HepG2 (cell line): ENCODE measurements at regions not wholly inside any gene's neighbourhood (a gene's known extent, or its start where the extent isn't known, plus 50 kb on each side); places are given as distances from the start of the nearest gene placed in this dataset.
A peak's percentile ranks its signal among the peaks of the same experiment; 100 is the strongest.

ENCODE experiments used
- CBX1 ChIP-seq: IDR thresholded peaks from one replicate; pipeline ENCODE4 v1.6.1; 2016; ENCODE audit warnings: antibody characterized with exemption, low read depth
- CEBPB ChIP-seq: IDR thresholded peaks from 2 replicates; pipeline ENCODE4 v1.6.1; 2011; ENCODE audit warnings: low read depth, low read length, improper control_type of control experiment, borderline replicate concordance
- CREB1 ChIP-seq, 2 experiments: fragments of 450-650 bp in 1 of 2; IDR thresholded peaks; 2 replicates each; pipeline ENCODE4 v1.6.1; 2016 to 2017; ENCODE audit warnings: control low read depth in 1 of 2, mild to moderate bottlenecking in 1 of 2, missing compliant biosample characterization in 1 of 2, missing genetic modification characterization in 1 of 2
- DNMT3B ChIP-seq: conservative IDR thresholded peaks from 2 replicates; pipeline ENCODE4 v1.6.1; 2016; ENCODE audit warnings: missing biosample characterization, control low read depth
- FOXO1 ChIP-seq: sonication (generic); formaldehyde crosslinking; IDR thresholded peaks from 2 replicates; pipeline ENCODE4 v1.4.0; 2020; ENCODE audit warnings: missing genetic modification reagents
- GATAD2A ChIP-seq: IDR thresholded peaks from 2 replicates; pipeline ENCODE4 v1.6.1; 2016
- HMGXB3 ChIP-seq: sonication (generic); formaldehyde crosslinking; IDR thresholded peaks from 2 replicates; pipeline ENCODE4 v1.4.0; 2020; ENCODE audit warnings: missing genetic modification reagents, borderline replicate concordance
- HNRNPLL ChIP-seq: fragments of 200-400 bp; formaldehyde crosslinking; IDR thresholded peaks from 2 replicates; pipeline ENCODE4 v1.6.1; 2017; ENCODE audit warnings: mild to moderate bottlenecking, low read depth, low read length; ENCODE audit not compliant: poor library complexity, severe bottlenecking
- IRF2 ChIP-seq: IDR thresholded peaks from 2 replicates; pipeline ENCODE4 v1.6.1; 2018; ENCODE audit warnings: missing genetic modification reagents, missing compliant biosample characterization
- NR2F6 ChIP-seq, 2 experiments: IDR thresholded peaks; 2 replicates each; pipeline ENCODE4 v1.6.1; 2016; ENCODE audit warnings: antibody characterized with exemption in 1 of 2, mild to moderate bottlenecking in 1 of 2
- RAD21 ChIP-seq: fragments of 450-650 bp; formaldehyde crosslinking; IDR thresholded peaks from 2 replicates; pipeline ENCODE4 v1.5.0; 2020; ENCODE audit warnings: mild to moderate bottlenecking
- SCMH1 ChIP-seq: sonication (generic); formaldehyde crosslinking; IDR thresholded peaks from 2 replicates; pipeline ENCODE4 v1.9.0; 2021; ENCODE audit warnings: missing genetic modification reagents, mild to moderate bottlenecking, borderline replicate concordance
- TEAD2 ChIP-seq: sonication (generic); formaldehyde crosslinking; IDR thresholded peaks from 2 replicates; pipeline ENCODE4 v1.9.0; 2021; ENCODE audit warnings: missing genetic modification reagents
- ZBTB3 ChIP-seq: sonication (generic); formaldehyde crosslinking; IDR thresholded peaks from 2 replicates; pipeline ENCODE4 v1.4.0; 2020; ENCODE audit warnings: low read depth, mild to moderate bottlenecking, moderate library complexity, missing genetic modification reagents, borderline replicate concordance
- ZFP82 ChIP-seq: sonication (generic); formaldehyde crosslinking; IDR thresholded peaks from 2 replicates; pipeline ENCODE4 v1.5.1; 2020; ENCODE audit warnings: mild to moderate bottlenecking, missing genetic modification reagents, borderline replicate concordance
- ZNF17 ChIP-seq: sonication (generic); formaldehyde crosslinking; IDR thresholded peaks from 2 replicates; pipeline ENCODE4 v1.5.0; 2020; ENCODE audit warnings: mild to moderate bottlenecking, missing genetic modification reagents
- ZNF253 ChIP-seq: sonication (generic); formaldehyde crosslinking; IDR thresholded peaks from 2 replicates; pipeline ENCODE4 v1.8.0; 2022; ENCODE audit warnings: mild to moderate bottlenecking, missing genetic modification reagents, borderline replicate concordance
- ZNF326 ChIP-seq: sonication (generic); formaldehyde crosslinking; IDR thresholded peaks from 2 replicates; pipeline ENCODE4 v1.4.0; 2020; ENCODE audit warnings: missing genetic modification reagents, borderline replicate concordance
- ZNF460 ChIP-seq: sonication (generic); formaldehyde crosslinking; IDR thresholded peaks from 2 replicates; pipeline ENCODE4 v1.5.1; 2020; ENCODE audit warnings: missing genetic modification reagents, mild to moderate bottlenecking, borderline replicate concordance
- ZNF598 ChIP-seq: sonication (generic); formaldehyde crosslinking; IDR thresholded peaks from 2 replicates; pipeline ENCODE4 v1.5.1; 2020; ENCODE audit warnings: mild to moderate bottlenecking, missing genetic modification reagents, borderline replicate concordance
- ZNF761 ChIP-seq: sonication (generic); formaldehyde crosslinking; conservative IDR thresholded peaks from 2 replicates; pipeline ENCODE4 v1.4.0; 2020; ENCODE audit warnings: mild to moderate bottlenecking, missing genetic modification reagents
- ZNF766 ChIP-seq: sonication (generic); formaldehyde crosslinking; IDR thresholded peaks from 2 replicates; pipeline ENCODE4 v1.5.0; 2020; ENCODE audit warnings: missing genetic modification reagents, borderline replicate concordance
- ZSCAN25 ChIP-seq: sonication (generic); formaldehyde crosslinking; IDR thresholded peaks from 2 replicates; pipeline ENCODE4 v1.8.0; 2022; ENCODE audit warnings: mild to moderate bottlenecking, missing genetic modification reagents
- TF ChIP-seq, protein P1 (sequence below): sonication (generic); formaldehyde crosslinking; IDR thresholded peaks from 2 replicates; pipeline ENCODE4 v1.4.0; 2020; ENCODE audit warnings: missing genetic modification reagents

- peak; percentile 83 for TF ChIP-seq CEBPB
- TF ChIP-seq ZBTB3 (CRISPR knock-in tag): no peak
- TF ChIP-seq RAD21 (CRISPR knock-in tag): no peak
- TF ChIP-seq ZNF761 (CRISPR knock-in tag): no peak
- TF ChIP-seq CREB1 (IDR thresholded peaks at IDR 0.05): no peak
- no peak for TF ChIP-seq CREB1 (CRISPR knock-in tag; IDR thresholded peaks at IDR 0.05)
- TF ChIP-seq SCMH1: no peak
- TF ChIP-seq HMGXB3 (CRISPR knock-in tag): no peak
- TF ChIP-seq ZFP82 (CRISPR knock-in tag): no peak
- peak; percentile 41; the same call in 1 of the 2 replicates for TF ChIP-seq NR2F6 (IDR thresholded peaks at IDR 0.05)
- no peak for TF ChIP-seq NR2F6 (CRISPR knock-in tag; IDR thresholded peaks at IDR 0.05)
- no peak for TF ChIP-seq DNMT3B (CRISPR knock-in tag)
- peak; percentile 82 for TF ChIP-seq GATAD2A (CRISPR knock-in tag)
- no peak for TF ChIP-seq ZNF766 (CRISPR knock-in tag)
- TF ChIP-seq ZNF253: no peak
- no peak for TF ChIP-seq ZNF598
- TF ChIP-seq ZSCAN25 (CRISPR knock-in tag): no peak
- no peak for TF ChIP-seq ZNF17
- no peak for TF ChIP-seq CBX1
- no peak for TF ChIP-seq ZNF460 (CRISPR knock-in tag)
- TF ChIP-seq, protein P1, sequence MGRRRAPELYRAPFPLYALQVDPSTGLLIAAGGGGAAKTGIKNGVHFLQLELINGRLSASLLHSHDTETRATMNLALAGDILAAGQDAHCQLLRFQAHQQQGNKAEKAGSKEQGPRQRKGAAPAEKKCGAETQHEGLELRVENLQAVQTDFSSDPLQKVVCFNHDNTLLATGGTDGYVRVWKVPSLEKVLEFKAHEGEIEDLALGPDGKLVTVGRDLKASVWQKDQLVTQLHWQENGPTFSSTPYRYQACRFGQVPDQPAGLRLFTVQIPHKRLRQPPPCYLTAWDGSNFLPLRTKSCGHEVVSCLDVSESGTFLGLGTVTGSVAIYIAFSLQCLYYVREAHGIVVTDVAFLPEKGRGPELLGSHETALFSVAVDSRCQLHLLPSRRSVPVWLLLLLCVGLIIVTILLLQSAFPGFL (CRISPR knock-in tag): no peak
- no peak for TF ChIP-seq ZNF326 (CRISPR knock-in tag)
- no peak for TF ChIP-seq TEAD2 (CRISPR knock-in tag)
- peak; percentile 37; the same call in 1 of the 2 replicates for TF ChIP-seq FOXO1 (CRISPR knock-in tag)
- no peak for TF ChIP-seq IRF2
- TF ChIP-seq HNRNPLL: no peak
Measured at GRCh38 chr2:138184428-138184827, 220.2 kb downstream of the HNMT start (continued).
